ENCODE measurements at regions not wholly inside any gene's neighbourhood (a gene's known extent, or its start where the extent isn't known, plus 50 kb on each side); places are given as distances from the start of the nearest gene placed in this dataset.

DNA sequence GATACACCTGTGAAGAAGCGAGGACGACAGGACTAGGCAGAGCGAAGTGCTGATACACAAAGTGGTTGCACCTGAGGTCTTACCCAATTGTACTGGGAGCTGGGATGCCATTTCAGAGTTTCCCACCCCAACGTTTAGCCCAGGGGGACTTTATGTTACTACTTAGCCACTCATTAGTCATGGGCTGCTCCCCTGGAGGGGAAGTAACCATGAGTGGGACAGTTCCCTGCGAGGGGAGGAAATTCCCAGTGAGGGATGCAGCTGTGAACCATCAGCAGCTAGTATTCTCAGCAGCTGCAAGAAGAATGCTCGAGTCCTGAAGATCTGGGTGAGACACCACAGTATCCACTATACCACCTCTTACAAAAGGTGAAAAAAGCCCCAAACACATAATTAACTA, 93.7 kb upstream of the ACTBL2 start:
- Histone ChIP-seq H3K36me3 (ENCODE audit: insufficient read depth, low read length, poor library complexity, severe bottlenecking) (no peaks in the 10 kb centered on the region), H3K27ac (ENCODE audit: low read depth, low read length, poor library complexity, severe bottlenecking) (no peak overlapping the region), H3K4me1 (ENCODE audit: insufficient read depth, low read length, poor library complexity, severe bottlenecking) (no peaks in the 10 kb centered on the region), H3K4me3 (ENCODE audit: low read depth, low read length, poor library complexity, severe bottlenecking) (no peak overlapping the region), H3K9me3 (ENCODE audit: low read depth, low read length, poor library complexity, severe bottlenecking) (no peaks in the 10 kb centered on the region), H3K27me3 (replicated peaks; ENCODE audit: insufficient read depth, low read depth, low read length, poor library complexity) (no peaks in the 10 kb centered on the region)
- CTCF ChIA-PET = no interaction called here
- no peak for DNase-seq (ENCODE audit: low spot score)
- BruUV-seq (replicated peaks) = no TSS peak
- POLR2A ChIA-PET (ENCODE audit: low non-redundant PET) = no interaction called here
- TF ChIP-seq EZH2 (IDR thresholded peaks at IDR 0.05; ENCODE audit: borderline replicate concordance, low read depth, low read length, poor library complexity, severe bottlenecking) = no peak
- intact Hi-C loops (cut with micrococcal nuclease; ENCODE audit: unreplicated experiment) = no loop called here

GRCh38 chr5:57575839-57576238, 93.2 kb upstream of the ACTBL2 start:
- no peak overlapping the region for H3K27ac ChIP-seq (ENCODE audit: low read depth, low read length, poor library complexity, severe bottlenecking)
- no TSS peak for BruUV-seq (replicated peaks)
- DNase-seq (ENCODE audit: low spot score) = no peak
- no peaks in the 10 kb centered on the region for H3K36me3 ChIP-seq (ENCODE audit: insufficient read depth, low read length, poor library complexity, severe bottlenecking)
- POLR2A ChIA-PET (ENCODE audit: low non-redundant PET) = no interaction called here
- no peaks in the 10 kb centered on the region for H3K27me3 ChIP-seq (replicated peaks; ENCODE audit: insufficient read depth, low read depth, low read length, poor library complexity)
- intact Hi-C loops (cut with micrococcal nuclease; ENCODE audit: unreplicated experiment) = no loop called here
- no peak for TF ChIP-seq EZH2 (IDR thresholded peaks at IDR 0.05; ENCODE audit: borderline replicate concordance, low read depth, low read length, poor library complexity, severe bottlenecking)
- TF ChIP-seq, protein P1, sequence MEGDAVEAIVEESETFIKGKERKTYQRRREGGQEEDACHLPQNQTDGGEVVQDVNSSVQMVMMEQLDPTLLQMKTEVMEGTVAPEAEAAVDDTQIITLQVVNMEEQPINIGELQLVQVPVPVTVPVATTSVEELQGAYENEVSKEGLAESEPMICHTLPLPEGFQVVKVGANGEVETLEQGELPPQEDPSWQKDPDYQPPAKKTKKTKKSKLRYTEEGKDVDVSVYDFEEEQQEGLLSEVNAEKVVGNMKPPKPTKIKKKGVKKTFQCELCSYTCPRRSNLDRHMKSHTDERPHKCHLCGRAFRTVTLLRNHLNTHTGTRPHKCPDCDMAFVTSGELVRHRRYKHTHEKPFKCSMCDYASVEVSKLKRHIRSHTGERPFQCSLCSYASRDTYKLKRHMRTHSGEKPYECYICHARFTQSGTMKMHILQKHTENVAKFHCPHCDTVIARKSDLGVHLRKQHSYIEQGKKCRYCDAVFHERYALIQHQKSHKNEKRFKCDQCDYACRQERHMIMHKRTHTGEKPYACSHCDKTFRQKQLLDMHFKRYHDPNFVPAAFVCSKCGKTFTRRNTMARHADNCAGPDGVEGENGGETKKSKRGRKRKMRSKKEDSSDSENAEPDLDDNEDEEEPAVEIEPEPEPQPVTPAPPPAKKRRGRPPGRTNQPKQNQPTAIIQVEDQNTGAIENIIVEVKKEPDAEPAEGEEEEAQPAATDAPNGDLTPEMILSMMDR (conservative IDR thresholded peaks at IDR 0.05; ENCODE audit: low read depth, low read length) = no peak
- CTCF ChIA-PET = no interaction called here
- no peak overlapping the region for H3K4me3 ChIP-seq (ENCODE audit: low read depth, low read length, poor library complexity, severe bottlenecking)
- no peaks in the 10 kb centered on the region for H3K4me1 ChIP-seq (ENCODE audit: insufficient read depth, low read length, poor library complexity, severe bottlenecking)
- H3K9me3 ChIP-seq (ENCODE audit: low read depth, low read length, poor library complexity, severe bottlenecking) = no peaks in the 10 kb centered on the region

DNA sequence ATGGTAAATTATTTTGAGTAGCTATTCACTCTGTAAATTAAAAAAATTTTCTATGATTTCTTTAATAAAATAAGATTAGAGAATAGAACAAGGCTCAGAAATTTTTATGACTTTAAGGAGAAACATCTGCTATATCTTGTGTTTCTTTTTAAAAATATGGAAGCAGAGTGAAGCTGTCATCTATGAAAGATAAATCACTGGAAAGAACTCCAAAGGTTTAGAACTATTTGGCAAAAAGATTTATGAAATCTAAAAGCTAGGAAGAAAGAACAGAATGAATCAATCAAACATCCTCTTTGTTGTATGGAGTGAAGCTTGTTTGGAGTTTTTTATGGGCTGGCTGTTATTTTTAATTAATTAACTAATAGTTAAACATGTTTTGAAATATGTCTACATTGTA, 89.8 kb upstream of the ACTBL2 start:
- POLR2A ChIA-PET (ENCODE audit: low non-redundant PET) = no interaction called here
- H3K27me3 ChIP-seq (replicated peaks; ENCODE audit: insufficient read depth, low read depth, low read length, poor library complexity) = no peaks in the 10 kb centered on the region
- H3K9me3 ChIP-seq (ENCODE audit: low read depth, low read length, poor library complexity, severe bottlenecking) = no peaks in the 10 kb centered on the region
- no peak overlapping the region for H3K27ac ChIP-seq (ENCODE audit: low read depth, low read length, poor library complexity, severe bottlenecking)
- no peak overlapping the region for H3K4me3 ChIP-seq (ENCODE audit: low read depth, low read length, poor library complexity, severe bottlenecking)
- H3K36me3 ChIP-seq (ENCODE audit: insufficient read depth, low read length, poor library complexity, severe bottlenecking) = no peaks in the 10 kb centered on the region
- CTCF ChIA-PET = no interaction called here
- DNase-seq (ENCODE audit: low spot score) = no peak
- no TSS peak for BruUV-seq (replicated peaks)
- intact Hi-C loops (cut with micrococcal nuclease; ENCODE audit: unreplicated experiment) = no loop called here
- TF ChIP-seq, protein P1 (conservative IDR thresholded peaks at IDR 0.05; ENCODE audit: low read depth, low read length) = no peak
- TF ChIP-seq EZH2 (IDR thresholded peaks at IDR 0.05; ENCODE audit: borderline replicate concordance, low read depth, low read length, poor library complexity, severe bottlenecking) = no peak
- no peaks in the 10 kb centered on the region for H3K4me1 ChIP-seq (ENCODE audit: insufficient read depth, low read length, poor library complexity, severe bottlenecking)

- Histone ChIP-seq H3K27me3 (replicated peaks; ENCODE audit: insufficient read depth, low read depth, low read length, poor library complexity) (no peaks in the 10 kb centered on the region), H3K27ac (ENCODE audit: low read depth, low read length, poor library complexity, severe bottlenecking) (no peak overlapping the region), H3K4me3 (ENCODE audit: low read depth, low read length, poor library complexity, severe bottlenecking) (no peak overlapping the region), H3K36me3 (ENCODE audit: insufficient read depth, low read length, poor library complexity, severe bottlenecking) (no peaks in the 10 kb centered on the region), H3K4me1 (ENCODE audit: insufficient read depth, low read length, poor library complexity, severe bottlenecking) (no peaks in the 10 kb centered on the region), H3K9me3 (ENCODE audit: low read depth, low read length, poor library complexity, severe bottlenecking) (no peaks in the 10 kb centered on the region)
- no peak for DNase-seq (ENCODE audit: low spot score)
- POLR2A ChIA-PET (ENCODE audit: low non-redundant PET) = no interaction called here
- intact Hi-C loops (cut with micrococcal nuclease; ENCODE audit: unreplicated experiment) = no loop called here
- TF ChIP-seq, protein P1 (conservative IDR thresholded peaks at IDR 0.05; ENCODE audit: low read depth, low read length) = no peak
- no peak for TF ChIP-seq EZH2 (IDR thresholded peaks at IDR 0.05; ENCODE audit: borderline replicate concordance, low read depth, low read length, poor library complexity, severe bottlenecking)
- no TSS peak for BruUV-seq (replicated peaks)
- CTCF ChIA-PET = no interaction called here
These were observed 87.0 kb upstream of the ACTBL2 start for GRCh38 chr5:57569601-57570000.
